Fibroblast of lung (primary cell): ENCODE measurements at regions not wholly inside any gene's neighbourhood (a gene's known extent, or its start where the extent isn't known, plus 50 kb on each side); places are given as distances from the start of the nearest gene placed in this dataset.

Source experiments
- DNase-seq, 2 donors: peaks; one replicate each; pipeline versions ENCODE4 v3.0.0 to v3.0.0-alpha.2; 2010; ENCODE audit warnings: low read depth in 2 of 2
- H2AFZ ChIP-seq: 2 replicates; pipeline ENCODE4 v1.5.1; 2012; ENCODE audit warnings: low read length, control low read depth, inconsistent platforms
- H3K27ac ChIP-seq: 2 replicates; pipeline ENCODE4 v1.5.1; 2011; ENCODE audit warnings: low read length, control low read depth; ENCODE audit not compliant: insufficient read depth
- H3K27me3 ChIP-seq: 2 replicates; pipeline ENCODE4 v1.5.1; 2011; ENCODE audit warnings: mild to moderate bottlenecking, low read length; ENCODE audit not compliant: control insufficient read depth, insufficient read depth
- H3K36me3 ChIP-seq: 2 replicates; pipeline ENCODE4 v1.5.1; 2011; ENCODE audit warnings: low read length; ENCODE audit not compliant: control insufficient read depth, insufficient read depth
- H3K4me1 ChIP-seq: 2 replicates; pipeline ENCODE4 v1.5.1; 2011; ENCODE audit warnings: low read length; ENCODE audit not compliant: control insufficient read depth, insufficient read depth; ENCODE audit errors: extremely low read depth
- H3K4me2 ChIP-seq: 2 replicates; pipeline ENCODE4 v1.5.1; 2011; ENCODE audit warnings: low read length, control low read depth; ENCODE audit not compliant: insufficient read depth; ENCODE audit errors: extremely low read depth
- H3K4me3 ChIP-seq, 4 experiments: fragments of 200-600 bp in 1 of 4; sonication (generic) in 1 of 4; replicated peaks in 1 of 4; 2 replicates each; pipeline ENCODE4 v1.5.1; 2011 to 2016; ENCODE audit warnings: low read length in 4 of 4, low read depth in 3 of 4, mild to moderate bottlenecking in 3 of 4, control low read depth in 2 of 4, inconsistent platforms in 1 of 4, mixed read lengths in 1 of 4; ENCODE audit not compliant: insufficient read depth in 1 of 4; ENCODE audit errors: control extremely low read depth in 1 of 4
- H3K79me2 ChIP-seq: 2 replicates; pipeline ENCODE4 v1.5.1; 2012; ENCODE audit warnings: mild to moderate bottlenecking, low read length, inconsistent platforms; ENCODE audit not compliant: control insufficient read depth, insufficient read depth
- H3K9ac ChIP-seq: 2 replicates; pipeline ENCODE4 v1.5.1; 2011; ENCODE audit warnings: mild to moderate bottlenecking, low read length, control low read depth; ENCODE audit not compliant: insufficient read depth
- H3K9me3 ChIP-seq: 2 replicates; pipeline ENCODE4 v1.5.1; 2012; ENCODE audit warnings: low read depth, low read length; ENCODE audit not compliant: control insufficient read depth, insufficient read depth
- H4K20me1 ChIP-seq: 2 replicates; pipeline ENCODE4 v1.5.1; 2011; ENCODE audit warnings: low read length; ENCODE audit not compliant: control insufficient read depth, insufficient read depth; ENCODE audit errors: extremely low read depth
- EZH2 ChIP-seq: IDR thresholded peaks from 2 replicates; pipeline ENCODE4 v1.5.1; 2012; ENCODE audit warnings: low read length, control low read depth, mild to moderate bottlenecking; ENCODE audit errors: missing control alignments
- TF ChIP-seq, protein P1 (sequence below), 2 donors: IDR thresholded peaks in 1 of 2; conservative IDR thresholded peaks in 1 of 2; 1 replicate in 1 of 2; 2 replicates in 1 of 2; pipeline ENCODE4 v1.5.1; 2011 to 2012; ENCODE audit warnings: low read length in 2 of 2, control low read depth in 1 of 2, inconsistent platforms in 1 of 2, low read depth in 1 of 2, mild to moderate bottlenecking in 1 of 2

DNA sequence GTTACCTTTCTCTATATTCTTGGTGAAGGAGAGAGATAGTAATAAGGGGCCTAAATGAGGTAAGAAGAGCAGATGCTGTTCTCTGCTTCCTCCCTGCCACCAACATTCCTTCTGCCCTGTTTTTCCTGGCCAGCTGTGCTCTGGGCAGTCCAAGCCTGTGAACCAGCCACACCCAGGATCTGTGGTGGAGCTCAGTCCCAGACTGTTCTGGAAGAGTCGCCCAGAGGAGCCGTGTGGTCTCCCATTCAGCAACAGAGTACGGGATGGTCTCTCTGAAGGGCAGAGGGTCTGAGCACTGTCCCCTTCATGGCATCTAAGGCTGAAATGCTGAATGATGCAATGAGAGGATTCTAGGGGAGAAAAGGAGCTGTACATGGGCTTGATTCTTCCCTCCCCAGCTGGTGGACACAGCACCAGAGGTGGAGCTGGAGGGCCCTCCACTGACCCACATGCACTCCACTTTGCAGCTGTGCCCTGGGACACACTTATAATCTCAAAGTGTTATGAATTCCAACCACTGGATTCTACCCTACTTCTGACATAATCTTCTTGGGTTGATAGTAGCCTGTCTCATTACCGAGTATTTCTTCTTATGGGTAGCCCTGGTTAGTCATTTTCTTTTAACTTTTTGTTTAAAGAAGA, 70.8 kb upstream of the RPS23 start:
- no peak overlapping the region for H2AFZ ChIP-seq

DNA sequence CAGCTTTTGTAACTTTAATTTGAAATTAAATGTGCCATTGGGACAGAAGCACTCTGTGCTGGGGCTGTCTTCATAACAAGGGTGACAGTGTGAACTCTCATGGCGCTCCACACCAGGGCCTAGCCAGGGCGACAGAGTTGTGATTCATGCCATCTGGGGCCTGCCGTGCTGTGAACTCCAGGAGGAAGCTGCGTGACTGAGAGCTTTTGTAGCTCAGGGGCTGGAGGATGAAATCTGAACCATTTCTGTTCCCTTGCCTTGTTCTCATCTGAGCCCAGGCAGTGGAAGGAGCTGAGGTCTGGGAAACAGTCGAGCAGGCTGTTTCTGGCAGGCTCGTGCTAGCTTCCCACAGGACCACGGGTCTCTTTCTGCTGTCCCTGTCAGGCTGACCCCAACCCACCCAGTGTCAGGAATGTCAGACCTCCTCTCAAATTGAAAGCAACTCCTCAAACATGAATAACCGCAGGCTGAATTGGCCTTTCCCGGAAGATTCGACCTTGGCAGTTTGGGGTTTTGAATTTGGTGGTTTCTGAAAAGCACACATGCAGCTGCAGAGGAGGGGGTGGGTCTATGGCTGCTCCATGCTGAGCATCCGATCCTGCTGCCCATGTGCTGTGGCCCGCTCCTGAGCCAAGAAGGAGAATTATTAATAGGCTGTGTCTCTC, 69.2 kb upstream of the RPS23 start:
- TF ChIP-seq EZH2: no peak
- TF ChIP-seq, protein P1, sequence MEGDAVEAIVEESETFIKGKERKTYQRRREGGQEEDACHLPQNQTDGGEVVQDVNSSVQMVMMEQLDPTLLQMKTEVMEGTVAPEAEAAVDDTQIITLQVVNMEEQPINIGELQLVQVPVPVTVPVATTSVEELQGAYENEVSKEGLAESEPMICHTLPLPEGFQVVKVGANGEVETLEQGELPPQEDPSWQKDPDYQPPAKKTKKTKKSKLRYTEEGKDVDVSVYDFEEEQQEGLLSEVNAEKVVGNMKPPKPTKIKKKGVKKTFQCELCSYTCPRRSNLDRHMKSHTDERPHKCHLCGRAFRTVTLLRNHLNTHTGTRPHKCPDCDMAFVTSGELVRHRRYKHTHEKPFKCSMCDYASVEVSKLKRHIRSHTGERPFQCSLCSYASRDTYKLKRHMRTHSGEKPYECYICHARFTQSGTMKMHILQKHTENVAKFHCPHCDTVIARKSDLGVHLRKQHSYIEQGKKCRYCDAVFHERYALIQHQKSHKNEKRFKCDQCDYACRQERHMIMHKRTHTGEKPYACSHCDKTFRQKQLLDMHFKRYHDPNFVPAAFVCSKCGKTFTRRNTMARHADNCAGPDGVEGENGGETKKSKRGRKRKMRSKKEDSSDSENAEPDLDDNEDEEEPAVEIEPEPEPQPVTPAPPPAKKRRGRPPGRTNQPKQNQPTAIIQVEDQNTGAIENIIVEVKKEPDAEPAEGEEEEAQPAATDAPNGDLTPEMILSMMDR (conservative IDR thresholded peaks at IDR 0.05 in 1 of 2, IDR thresholded peaks at IDR 0.05 in 1 of 2; ENCODE audit: low read depth in 1 of 2, low read length in 2 of 2): no peak
- Histone ChIP-seq H3K9ac (peak overlapping the region; percentile 39), H3K4me3 (no peak overlapping the region), H3K4me1 (peaks cover 21% of the 10 kb centered on the region), H3K27ac (peak overlapping the region; percentile 75), H2AFZ (peak overlapping the region; percentile 90), H3K27me3 (no peaks in the 10 kb centered on the region), H3K9me3 (no peaks in the 10 kb centered on the region), H4K20me1 (no peaks in the 10 kb centered on the region), H3K36me3 (no peaks in the 10 kb centered on the region), H3K79me2 (no peaks in the 10 kb centered on the region), H3K4me2 (peak overlapping the region; percentile 76)
- DNase-seq: peak; percentile 80 to 93

More for the DNA sequence above, 70.8 kb upstream of the RPS23 start:
- Histone ChIP-seq H3K4me3 (no peak overlapping the region), H3K27ac (no peak overlapping the region), H3K9ac (no peak overlapping the region), H3K79me2 (no peaks in the 10 kb centered on the region), H4K20me1 (no peaks in the 10 kb centered on the region), H3K4me2 (no peak overlapping the region), H3K4me1 (peaks cover 25% of the 10 kb centered on the region), H3K36me3 (no peaks in the 10 kb centered on the region), H3K9me3 (no peaks in the 10 kb centered on the region), H3K27me3 (no peaks in the 10 kb centered on the region)
- peak; percentile 55 to 66 for DNase-seq
- TF ChIP-seq, protein P1 (conservative IDR thresholded peaks at IDR 0.05 in 1 of 2, IDR thresholded peaks at IDR 0.05 in 1 of 2; ENCODE audit: low read depth in 1 of 2, low read length in 2 of 2): no peak
- no peak for TF ChIP-seq EZH2

GRCh38 chr5:82346399-82347165, 68.4 kb upstream of the RPS23 start:
- no peak for DNase-seq
- no peak overlapping the region for H3K4me2 ChIP-seq
- H3K9me3 ChIP-seq: no peaks in the 10 kb centered on the region
- H3K4me1 ChIP-seq: peaks cover 21% of the 10 kb centered on the region
- no peaks in the 10 kb centered on the region for H3K36me3 ChIP-seq
- H3K27ac ChIP-seq: peak overlapping the region; percentile 75
- H3K27me3 ChIP-seq: no peaks in the 10 kb centered on the region
- no peaks in the 10 kb centered on the region for H3K79me2 ChIP-seq
- TF ChIP-seq, protein P1 (conservative IDR thresholded peaks at IDR 0.05 in 1 of 2, IDR thresholded peaks at IDR 0.05 in 1 of 2; ENCODE audit: low read depth in 1 of 2, low read length in 2 of 2): no peak
- TF ChIP-seq EZH2: no peak
- H4K20me1 ChIP-seq: no peaks in the 10 kb centered on the region
- H3K4me3 ChIP-seq: no peak overlapping the region
- peak overlapping the region; percentile 90 for H2AFZ ChIP-seq
- no peak overlapping the region for H3K9ac ChIP-seq
